A549 (cell line): ENCODE measurements at regions not wholly inside any gene's neighbourhood (a gene's known extent, or its start where the extent isn't known, plus 50 kb on each side); places are given as distances from the start of the nearest gene placed in this dataset.

Source experiments
- ATAC-seq, 2 experiments: fragments of 200-7000 bp in 1 of 2; fragments of >200 bp in 1 of 2; cut with Nextera tagmentation in 1 of 2; cut with Tn5 transposase in 1 of 2; 3 replicates each; pipeline versions ENCODE4 v1.8.0 to v1.9.1; 2018 to 2020; ENCODE audit warnings: mild to moderate bottlenecking in 1 of 2, moderate library complexity in 1 of 2
- CTCF ChIA-PET: fragments of 300-600 bp; sonication (Branson Sonifier 250); formaldehyde crosslinking; extraction: SDS; loops from one replicate; lab custom pipeline; 2021; ENCODE audit warnings: antibody characterized with exemption, inconsistent platforms; lab: Yijun Ruan, JAX
- POLR2A ChIA-PET: fragments of 350-600 bp; formaldehyde crosslinking; extraction: SDS; loops from one replicate; lab custom pipeline; 2021; ENCODE audit warnings: antibody characterized with exemption, inconsistent platforms; lab: Yijun Ruan, JAX
- DNase-seq, 2 experiments: peaks; one replicate each; pipeline versions ENCODE4 v3.0.0 to v3.0.0-alpha.2; 2011 to 2016; ENCODE audit warnings: low read depth in 1 of 2, low spot score in 1 of 2
- FAIRE-seq: peaks from 2 replicates; lab custom pipeline; 2011; peaks lifted over from hg19 to GRCh38; lab: Jason Lieb, UNC
- H3K27ac ChIP-seq, 2 experiments: fragments of >200 bp; sonication (Bioruptor Twin); formaldehyde crosslinking; 3 replicates each; pipeline ENCODE4 v1.5.1; 2016 to 2017
- H3K4me1 ChIP-seq: fragments of >200 bp; sonication (Bioruptor Twin); formaldehyde crosslinking; 3 replicates; pipeline ENCODE4 v1.6.1; 2016
- H3K4me2 ChIP-seq: fragments of >200 bp; sonication (Bioruptor Twin); formaldehyde crosslinking; 3 replicates; pipeline ENCODE4 v1.6.1; 2016
- H3K4me3 ChIP-seq: fragments of >200 bp; sonication (Bioruptor Twin); formaldehyde crosslinking; 3 replicates; pipeline ENCODE4 v1.5.1; 2016
- H3K9me3 ChIP-seq: fragments of >200 bp; sonication (Bioruptor Twin); formaldehyde crosslinking; 3 replicates; pipeline ENCODE4 v1.6.1; 2016
- CEBPB ChIP-seq, 2 experiments: fragments of >200 bp in 1 of 2; sonication (Bioruptor Twin) in 1 of 2; formaldehyde crosslinking in 1 of 2; IDR thresholded peaks; 2 replicates each; pipeline ENCODE4 v1.6.1; 2012 to 2016
- EHF ChIP-seq: fragments of 250-450 bp; sonication (Bioruptor Pico); IDR thresholded peaks from 2 replicates; pipeline ENCODE4 v1.5.0; 2020; ENCODE audit warnings: mild to moderate bottlenecking
- FOSL2 ChIP-seq, 2 experiments: fragments of 450-650 bp in 1 of 2; fragments of >200 bp in 1 of 2; sonication (Bioruptor Twin) in 1 of 2; formaldehyde crosslinking; IDR thresholded peaks; 2 replicates each; pipeline versions ENCODE4 v1.5.0 to v1.6.1; 2016 to 2020; ENCODE audit warnings: mild to moderate bottlenecking in 1 of 2, moderate library complexity in 1 of 2
- HES2 ChIP-seq: fragments of >200 bp; sonication (Bioruptor Twin); formaldehyde crosslinking; IDR thresholded peaks from 2 replicates; pipeline ENCODE4 v1.6.1; 2016
- HOXA7 ChIP-seq: fragments of 250-450 bp; sonication (Bioruptor Pico); IDR thresholded peaks from 2 replicates; pipeline ENCODE4 v1.5.0; 2020; ENCODE audit warnings: mild to moderate bottlenecking, moderate library complexity
- JUN ChIP-seq, 2 experiments: fragments of >200 bp; sonication (Bioruptor Twin); formaldehyde crosslinking; IDR thresholded peaks; 2 replicates in 1 of 2; 3 replicates in 1 of 2; pipeline ENCODE4 v1.6.1; 2016 to 2017
- JUNB ChIP-seq: fragments of >200 bp; sonication (Bioruptor Twin); formaldehyde crosslinking; IDR thresholded peaks from 2 replicates; pipeline ENCODE4 v1.6.1; 2016
- KDM5A ChIP-seq: fragments of 200-600 bp; sonication (generic); IDR thresholded peaks from 2 replicates; pipeline ENCODE4 v1.6.1; 2016; ENCODE audit warnings: antibody characterized with exemption, mild to moderate bottlenecking
- MAFK ChIP-seq: fragments of 450-650 bp; IDR thresholded peaks from 2 replicates; pipeline ENCODE4 v1.6.1; 2014; ENCODE audit not compliant: partially characterized antibody
- NFE2L2 ChIP-seq: fragments of 150-350 bp; conservative IDR thresholded peaks from 2 replicates; pipeline ENCODE4 v1.6.1; 2014; ENCODE audit warnings: low read length
- RAD21 ChIP-seq, 2 experiments: fragments of >200 bp in 1 of 2; sonication (Bioruptor Twin) in 1 of 2; formaldehyde crosslinking in 1 of 2; IDR thresholded peaks in 1 of 2; conservative IDR thresholded peaks in 1 of 2; 2 replicates in 1 of 2; 3 replicates in 1 of 2; pipeline ENCODE4 v1.6.1; 2012 to 2018; ENCODE audit warnings: inconsistent platforms in 1 of 2
- RARB ChIP-seq: fragments of 250-450 bp; sonication (Bioruptor Pico); IDR thresholded peaks from 2 replicates; pipeline ENCODE4 v1.8.0; 2021; ENCODE audit warnings: mild to moderate bottlenecking, moderate library complexity
- RCOR1 ChIP-seq: fragments of 150-350 bp; IDR thresholded peaks from 2 replicates; pipeline ENCODE4 v1.6.1; 2014; ENCODE audit warnings: antibody characterized with exemption, low read length, low read depth
- RFX5 ChIP-seq: fragments of 450-650 bp; IDR thresholded peaks from 2 replicates; pipeline ENCODE4 v1.7.1; 2014; ENCODE audit warnings: antibody characterized with exemption, mild to moderate bottlenecking, moderate library complexity
- SMC3 ChIP-seq: fragments of >200 bp; sonication (Bioruptor Twin); formaldehyde crosslinking; IDR thresholded peaks from 3 replicates; pipeline ENCODE4 v1.6.1; 2018; ENCODE audit warnings: inconsistent platforms
- ZFP36 ChIP-seq: fragments of 450-650 bp; IDR thresholded peaks from 2 replicates; pipeline ENCODE4 v1.6.1; 2014; ENCODE audit warnings: borderline replicate concordance; ENCODE audit not compliant: partially characterized antibody
- ZNF302 ChIP-seq: fragments of 250-450 bp; sonication (Bioruptor Pico); IDR thresholded peaks from 2 replicates; pipeline ENCODE4 v1.9.0; 2021; ENCODE audit warnings: inconsistent platforms, mild to moderate bottlenecking, moderate library complexity
- WGBS: methylation state at CpG from one replicate; pipeline ENCODE4 v1.1.6; 2017; ENCODE audit errors: missing lambda C conversion rate; 5-methylcytosine and 5-hydroxymethylcytosine counted together
- TF ChIP-seq, protein P1 (sequence below): fragments of 200-600 bp; sonication (generic); IDR thresholded peaks from 2 replicates; pipeline ENCODE4 v1.6.1; 2016; ENCODE audit warnings: antibody characterized with exemption, mild to moderate bottlenecking, moderate library complexity

DNA sequence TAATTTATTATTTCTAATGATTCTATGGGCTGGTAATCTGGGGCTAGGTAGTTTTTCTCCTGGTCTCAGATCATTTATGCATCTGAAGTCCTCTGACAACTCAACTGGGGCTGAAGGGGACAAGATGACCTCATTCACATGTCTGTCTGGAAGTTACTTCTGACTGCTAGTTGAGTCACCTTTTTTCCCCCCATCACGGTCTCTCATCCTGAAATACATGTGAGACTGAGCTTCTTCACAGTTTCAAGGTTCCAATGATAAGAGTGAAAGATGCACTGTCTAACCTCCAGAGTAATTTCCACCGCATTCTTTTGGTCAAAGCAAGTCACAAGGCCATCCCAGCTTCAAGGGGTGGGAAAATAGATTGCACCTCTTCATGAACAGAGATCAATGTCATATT lies 356.7 kb upstream of the RPS6KA3 start:
- CTCF ChIA-PET = no interaction called here
- no peak for TF ChIP-seq FOSL2 (IDR thresholded peaks at IDR 0.05)
- peak; percentile 44; the same call in 1 of the 2 replicates for TF ChIP-seq FOSL2 (CRISPR knock-in tag; IDR thresholded peaks at IDR 0.05)
- TF ChIP-seq RAD21 (conservative IDR thresholded peaks at IDR 0.05 in 1 of 2, IDR thresholded peaks at IDR 0.05 in 1 of 2) = no peak
- peak; percentile 30; the same call in 1 of the 2 replicates for TF ChIP-seq JUNB
- peak; percentile 48 to 54; a peak in 3 of 6 replicates for ATAC-seq

DNA sequence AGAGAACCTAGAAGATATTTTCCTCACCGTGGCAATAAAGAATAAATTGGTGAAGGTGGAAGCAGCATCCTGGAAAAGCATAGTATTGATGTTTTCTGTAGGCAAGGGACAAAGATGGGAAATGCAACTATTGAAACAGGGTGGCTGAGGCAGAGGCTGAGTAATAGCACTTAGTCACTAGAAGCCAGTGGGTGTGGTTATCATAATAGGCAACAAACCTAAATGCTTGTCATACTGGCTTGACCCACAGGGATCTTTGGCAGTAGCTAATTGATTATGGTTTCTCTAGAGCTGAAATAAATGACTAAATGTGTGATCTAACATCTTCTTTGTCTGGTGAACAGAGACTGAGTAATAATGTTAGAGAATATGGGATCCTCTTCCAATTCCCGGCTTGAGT lies 353.6 kb upstream of the RPS6KA3 start:
- H3K4me1 ChIP-seq = 0 out of 3 replicates have a peak, but pooled peaks cover 5% of the 10 kb centered on the region
- ChIA-PET POLR2A (no interaction called here), CTCF (no interaction called here)
- H3K27ac ChIP-seq = no peak overlapping the region
- ATAC-seq (peak in 1 of 2 experiments; percentile 56; a peak in 1 of 6 replicates), DNase-seq (peak; percentile 1 to 12), FAIRE-seq (peak; percentile 90)
- TF ChIP-seq EHF (CRISPR knock-in tag) = no peak
- TF ChIP-seq, protein P1, sequence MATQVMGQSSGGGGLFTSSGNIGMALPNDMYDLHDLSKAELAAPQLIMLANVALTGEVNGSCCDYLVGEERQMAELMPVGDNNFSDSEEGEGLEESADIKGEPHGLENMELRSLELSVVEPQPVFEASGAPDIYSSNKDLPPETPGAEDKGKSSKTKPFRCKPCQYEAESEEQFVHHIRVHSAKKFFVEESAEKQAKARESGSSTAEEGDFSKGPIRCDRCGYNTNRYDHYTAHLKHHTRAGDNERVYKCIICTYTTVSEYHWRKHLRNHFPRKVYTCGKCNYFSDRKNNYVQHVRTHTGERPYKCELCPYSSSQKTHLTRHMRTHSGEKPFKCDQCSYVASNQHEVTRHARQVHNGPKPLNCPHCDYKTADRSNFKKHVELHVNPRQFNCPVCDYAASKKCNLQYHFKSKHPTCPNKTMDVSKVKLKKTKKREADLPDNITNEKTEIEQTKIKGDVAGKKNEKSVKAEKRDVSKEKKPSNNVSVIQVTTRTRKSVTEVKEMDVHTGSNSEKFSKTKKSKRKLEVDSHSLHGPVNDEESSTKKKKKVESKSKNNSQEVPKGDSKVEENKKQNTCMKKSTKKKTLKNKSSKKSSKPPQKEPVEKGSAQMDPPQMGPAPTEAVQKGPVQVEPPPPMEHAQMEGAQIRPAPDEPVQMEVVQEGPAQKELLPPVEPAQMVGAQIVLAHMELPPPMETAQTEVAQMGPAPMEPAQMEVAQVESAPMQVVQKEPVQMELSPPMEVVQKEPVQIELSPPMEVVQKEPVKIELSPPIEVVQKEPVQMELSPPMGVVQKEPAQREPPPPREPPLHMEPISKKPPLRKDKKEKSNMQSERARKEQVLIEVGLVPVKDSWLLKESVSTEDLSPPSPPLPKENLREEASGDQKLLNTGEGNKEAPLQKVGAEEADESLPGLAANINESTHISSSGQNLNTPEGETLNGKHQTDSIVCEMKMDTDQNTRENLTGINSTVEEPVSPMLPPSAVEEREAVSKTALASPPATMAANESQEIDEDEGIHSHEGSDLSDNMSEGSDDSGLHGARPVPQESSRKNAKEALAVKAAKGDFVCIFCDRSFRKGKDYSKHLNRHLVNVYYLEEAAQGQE = no peak
- no peak for TF ChIP-seq CEBPB (IDR thresholded peaks at IDR 0.05)
- no peak for TF ChIP-seq RCOR1
- TF ChIP-seq RARB (CRISPR knock-in tag) = no peak
- TF ChIP-seq MAFK = no peak
- no peak for TF ChIP-seq SMC3
- no peaks in the 10 kb centered on the region for H3K9me3 ChIP-seq
- H3K4me2 ChIP-seq = no peak overlapping the region
- H3K4me3 ChIP-seq = no peak overlapping the region
- WGBS = 58% methylated on average over 2 of the region's 2 CpGs

More for the DNA sequence above, 356.7 kb upstream of the RPS6KA3 start:
- Histone ChIP-seq H3K9me3 (no peaks in the 10 kb centered on the region), H3K27ac (peak overlapping the region in 1 of 2 experiments; percentile 48; a peak in 2 of 6 replicates), H3K4me2 (peak overlapping the region; percentile 27; the same call in 2 of the 3 replicates), H3K4me3 (no peak overlapping the region), H3K4me1 (0 out of 3 replicates have a peak, but pooled peaks cover 5% of the 10 kb centered on the region)
- FAIRE-seq = peak; percentile 96
- peak; percentile 4 to 51 for DNase-seq
- POLR2A ChIA-PET = no interaction called here
- 8% methylated on average over 2 of the region's 2 CpGs for WGBS

GRCh38 chrX:20609916-20610415 lies 343.3 kb upstream of the RPS6KA3 start:
- no peak for ATAC-seq
- no peaks in the 10 kb centered on the region for H3K4me1 ChIP-seq
- WGBS = 61% methylated on average over 3 of the region's 3 CpGs
- POLR2A ChIA-PET = no interaction called here
- DNase-seq = no peak
- CTCF ChIA-PET = interaction anchor here (0.9 kb wide), 1 partner anchor 11 kb away, joined by 3 read pairs; no protein-coding TSS in a partner anchor
- TF ChIP-seq ZNF302 (CRISPR knock-in tag) (no peak), HES2 (no peak), ZFP36 (no peak), CEBPB (IDR thresholded peaks at IDR 0.05) (no peak), HOXA7 (CRISPR knock-in tag) (no peak), NFE2L2 (no peak), JUN (IDR thresholded peaks at IDR 0.05) (no peak), KDM5A (no peak), RFX5 (no peak)
- no peaks in the 10 kb centered on the region for H3K9me3 ChIP-seq
- H3K4me2 ChIP-seq = no peak overlapping the region
- no peak overlapping the region for H3K27ac ChIP-seq
- no peak for FAIRE-seq
- no peak overlapping the region for H3K4me3 ChIP-seq
